Kidney (tissue), 13 donors: ENCODE measurements at regions not wholly inside any gene's neighbourhood (a gene's known extent, or its start where the extent isn't known, plus 50 kb on each side); places are given as distances from the start of the nearest gene placed in this dataset.

Source experiments
- DNase-seq, 5 donors: peaks; one replicate each; pipeline ENCODE4 v3.0.0-alpha.2; 2013 to 2020
- FAIRE-seq: peaks from 2 replicates; lab custom pipeline; 2012; peaks lifted over from hg19 to GRCh38; lab: Jason Lieb, UNC
- H3K27ac ChIP-seq, 2 donors: one replicate each; pipeline ENCODE4 v1.7.0; 2013; ENCODE audit warnings: low read depth in 2 of 2, low read length in 2 of 2, inconsistent platforms in 1 of 2
- H3K27me3 ChIP-seq: one replicate; pipeline ENCODE4 v1.7.1; 2013; ENCODE audit warnings: low read length, inconsistent platforms; ENCODE audit not compliant: control insufficient read depth, insufficient read depth
- H3K36me3 ChIP-seq, 3 donors: one replicate each; pipeline versions ENCODE4 v1.7.0 to v1.7.1; 2013; ENCODE audit warnings: low read length in 3 of 3, control low read depth in 1 of 3, inconsistent platforms in 1 of 3; ENCODE audit not compliant: insufficient read depth in 3 of 3, control insufficient read depth in 2 of 3
- H3K4me1 ChIP-seq, 3 donors: one replicate each; pipeline versions ENCODE4 v1.7.0 to v1.7.1; 2013; ENCODE audit warnings: low read length in 3 of 3, inconsistent platforms in 1 of 3, low read depth in 1 of 3; ENCODE audit not compliant: control insufficient read depth in 2 of 3, insufficient read depth in 2 of 3
- H3K4me3 ChIP-seq, 3 donors: one replicate each; pipeline versions ENCODE4 v1.7.0 to v1.8.1; 2013; ENCODE audit warnings: low read length in 3 of 3, control low read depth in 1 of 3, inconsistent platforms in 1 of 3
- H3K9ac ChIP-seq, 3 donors: one replicate each; pipeline versions ENCODE4 v1.7.0 to v1.7.1; 2013; ENCODE audit warnings: low read length in 3 of 3, control low read depth in 1 of 3, inconsistent platforms in 1 of 3
- H3K9me3 ChIP-seq, 3 donors: one replicate each; pipeline versions ENCODE4 v1.7.0 to v1.7.1; 2013; ENCODE audit warnings: low read length in 3 of 3, control low read depth in 1 of 3, inconsistent platforms in 1 of 3; ENCODE audit not compliant: control insufficient read depth in 2 of 3, insufficient read depth in 1 of 3
- intact Hi-C: fragments of 100-400 bp; cut with DNase I; formaldehyde crosslinking; loops from one replicate; pipeline ENCODE4 v1.11.1; 2022
- TF ChIP-seq, protein P1 (sequence below): IDR thresholded peaks from 3 replicates; pipeline ENCODE4 v1.5.1; 2012; ENCODE audit warnings: mild to moderate bottlenecking, moderate library complexity, borderline replicate concordance; ENCODE audit not compliant: insufficient read depth; ENCODE audit errors: extremely low read depth
- donor health status: control.
- donor health status: control.
- donor health status: control.
- donor health status: control.
- donor health status: control.
- donor health status: DM: yes; HTN: yes; CAD: no.
- donor health status: Normal renal cell carcinoma (clear cell type).

DNA sequence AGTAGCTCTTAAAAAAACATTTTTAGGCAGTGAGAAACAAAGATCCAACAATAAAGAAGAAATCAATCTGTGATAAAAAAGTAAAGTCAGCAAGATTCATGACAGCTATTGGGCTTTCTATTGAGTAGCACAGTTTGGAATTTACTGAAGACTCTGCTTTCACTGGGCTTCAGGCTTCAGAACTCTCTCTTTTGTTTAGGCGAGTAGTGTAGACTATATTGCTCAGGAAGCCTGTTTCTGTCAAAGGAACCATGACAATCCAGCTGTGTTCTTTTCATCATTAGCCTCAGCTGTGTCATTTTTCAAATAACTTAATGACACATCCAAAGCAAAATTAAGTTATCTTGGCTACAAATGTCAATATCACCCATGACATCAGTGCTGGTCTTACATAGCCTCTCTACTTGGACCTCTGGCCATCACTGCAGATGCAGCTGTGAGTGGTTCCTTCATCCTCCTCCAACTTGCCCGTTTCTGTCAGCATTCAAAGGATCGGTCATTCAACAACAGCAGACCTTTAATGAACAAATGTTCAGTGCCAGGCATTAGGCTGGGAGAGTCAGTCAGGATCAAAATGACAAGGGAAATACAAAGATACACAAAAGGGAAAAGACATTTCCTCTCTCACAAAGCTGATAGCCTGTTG lies 332.8 kb upstream of the MTNR1B start:
- no peak overlapping the region for H3K27ac ChIP-seq
- intact Hi-C loops = no loop called here

GRCh38 chr11:92638678-92639077 lies 330.8 kb upstream of the MTNR1B start:
- no peaks in the 10 kb centered on the region for H3K9me3 ChIP-seq
- no peak for DNase-seq
- no peak overlapping the region for H3K9ac ChIP-seq
- TF ChIP-seq, protein P1, sequence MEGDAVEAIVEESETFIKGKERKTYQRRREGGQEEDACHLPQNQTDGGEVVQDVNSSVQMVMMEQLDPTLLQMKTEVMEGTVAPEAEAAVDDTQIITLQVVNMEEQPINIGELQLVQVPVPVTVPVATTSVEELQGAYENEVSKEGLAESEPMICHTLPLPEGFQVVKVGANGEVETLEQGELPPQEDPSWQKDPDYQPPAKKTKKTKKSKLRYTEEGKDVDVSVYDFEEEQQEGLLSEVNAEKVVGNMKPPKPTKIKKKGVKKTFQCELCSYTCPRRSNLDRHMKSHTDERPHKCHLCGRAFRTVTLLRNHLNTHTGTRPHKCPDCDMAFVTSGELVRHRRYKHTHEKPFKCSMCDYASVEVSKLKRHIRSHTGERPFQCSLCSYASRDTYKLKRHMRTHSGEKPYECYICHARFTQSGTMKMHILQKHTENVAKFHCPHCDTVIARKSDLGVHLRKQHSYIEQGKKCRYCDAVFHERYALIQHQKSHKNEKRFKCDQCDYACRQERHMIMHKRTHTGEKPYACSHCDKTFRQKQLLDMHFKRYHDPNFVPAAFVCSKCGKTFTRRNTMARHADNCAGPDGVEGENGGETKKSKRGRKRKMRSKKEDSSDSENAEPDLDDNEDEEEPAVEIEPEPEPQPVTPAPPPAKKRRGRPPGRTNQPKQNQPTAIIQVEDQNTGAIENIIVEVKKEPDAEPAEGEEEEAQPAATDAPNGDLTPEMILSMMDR = no peak
- H3K4me1 ChIP-seq = no peaks in the 10 kb centered on the region
- no peak for FAIRE-seq
- H3K36me3 ChIP-seq = no peaks in the 10 kb centered on the region
- H3K4me3 ChIP-seq = no peak overlapping the region
- H3K27me3 ChIP-seq = no peaks in the 10 kb centered on the region
- intact Hi-C loops = no loop called here
- no peak overlapping the region for H3K27ac ChIP-seq

More for the DNA sequence above, 332.8 kb upstream of the MTNR1B start:
- no peak overlapping the region for H3K4me3 ChIP-seq
- TF ChIP-seq, protein P1 = no peak
- H3K9ac ChIP-seq = no peak overlapping the region
- H3K4me1 ChIP-seq = no peaks in the 10 kb centered on the region
- H3K27me3 ChIP-seq = no peaks in the 10 kb centered on the region
- FAIRE-seq (no peak), DNase-seq (no peak)
- no peaks in the 10 kb centered on the region for H3K36me3 ChIP-seq
- no peaks in the 10 kb centered on the region for H3K9me3 ChIP-seq

- intact Hi-C loops = no loop called here
- FAIRE-seq (no peak), DNase-seq (no peak)
- no peak overlapping the region for H3K9ac ChIP-seq
- no peaks in the 10 kb centered on the region for H3K9me3 ChIP-seq
- H3K27ac ChIP-seq = no peak overlapping the region
- no peaks in the 10 kb centered on the region for H3K36me3 ChIP-seq
- no peaks in the 10 kb centered on the region for H3K27me3 ChIP-seq
- no peaks in the 10 kb centered on the region for H3K4me1 ChIP-seq
- no peak overlapping the region for H3K4me3 ChIP-seq
- TF ChIP-seq, protein P1 = no peak
Observed at GRCh38 chr11:92642177-92642931, 327.1 kb upstream of the MTNR1B start.
